Sigmoid colon (tissue), 6 donors: ENCODE measurements at regions not wholly inside any gene's neighbourhood (a gene's known extent, or its start where the extent isn't known, plus 50 kb on each side); places are given as distances from the start of the nearest gene placed in this dataset.

Experiments
- DNase-seq: peaks from one replicate; pipeline ENCODE4 v3.0.0-alpha.2; 2019
- H3K27ac ChIP-seq, 4 donors: fragments of 200-600 bp; sonication (generic); one replicate each; pipeline ENCODE4 v1.5.1; 2016 to 2019; ENCODE audit warnings: mild to moderate bottlenecking in 1 of 4
- H3K27me3 ChIP-seq, 3 donors: fragments of 200-600 bp; sonication (generic); one replicate each; pipeline ENCODE4 v1.5.1; 2019; ENCODE audit warnings: mild to moderate bottlenecking in 1 of 3
- H3K36me3 ChIP-seq, 4 donors: fragments of 200-600 bp; sonication (generic); one replicate each; pipeline ENCODE4 v1.5.1; 2016 to 2019
- H3K4me1 ChIP-seq, 4 donors: fragments of 200-600 bp; sonication (generic); one replicate each; pipeline ENCODE4 v1.5.1; 2017 to 2019
- H3K4me3 ChIP-seq, 4 donors: fragments of 200-600 bp; sonication (generic); one replicate each; pipeline ENCODE4 v1.5.1; 2017 to 2019; ENCODE audit warnings: mild to moderate bottlenecking in 2 of 4, moderate library complexity in 1 of 4
- H3K9me3 ChIP-seq, 4 donors: fragments of 200-600 bp in 3 of 4; sonication (generic) in 3 of 4; one replicate each; pipeline versions ENCODE4 v1.5.1 to v1.6.1; 2013 to 2019
- EP300 ChIP-seq, 4 donors: sonication (generic); formaldehyde crosslinking; IDR thresholded peaks; one replicate each; pipeline ENCODE4 v1.6.1; 2017; ENCODE audit warnings: antibody characterized with exemption in 4 of 4
- POLR2A ChIP-seq, 2 donors: fragments of 450-650 bp; IDR thresholded peaks; one replicate each; pipeline ENCODE4 v1.6.1; 2016; ENCODE audit warnings: antibody characterized with exemption in 2 of 2, mild to moderate bottlenecking in 2 of 2, moderate library complexity in 2 of 2
- POLR2AphosphoS5 ChIP-seq, 4 donors: sonication (generic); formaldehyde crosslinking; IDR thresholded peaks; one replicate each; pipeline ENCODE4 v1.6.1; 2017; ENCODE audit warnings: antibody characterized with exemption in 4 of 4
- WGBS, 2 donors: extraction: QIAGEN DNeasy Blood & Tissue Kit; methylation state at CpG; one replicate each; pipeline ENCODE4 v1.1.7; 2013; 5-methylcytosine and 5-hydroxymethylcytosine counted together
- intact Hi-C: fragments of 100-400 bp; cut with DNase I; formaldehyde crosslinking; loops from one replicate; pipeline ENCODE4 v1.15.1; 2023
- TF ChIP-seq, protein P1 (sequence below), 4 experiments: fragments of 450-650 bp in 3 of 4; fragments of 200-600 bp in 1 of 4; IDR thresholded peaks; one replicate each; pipeline ENCODE4 v1.5.1; 2016 to 2019; ENCODE audit warnings: antibody characterized with exemption in 4 of 4, mild to moderate bottlenecking in 3 of 4, moderate library complexity in 2 of 4
- donor health status: healthy with polysubstance abuse.
- donor health status: healthy.

DNA sequence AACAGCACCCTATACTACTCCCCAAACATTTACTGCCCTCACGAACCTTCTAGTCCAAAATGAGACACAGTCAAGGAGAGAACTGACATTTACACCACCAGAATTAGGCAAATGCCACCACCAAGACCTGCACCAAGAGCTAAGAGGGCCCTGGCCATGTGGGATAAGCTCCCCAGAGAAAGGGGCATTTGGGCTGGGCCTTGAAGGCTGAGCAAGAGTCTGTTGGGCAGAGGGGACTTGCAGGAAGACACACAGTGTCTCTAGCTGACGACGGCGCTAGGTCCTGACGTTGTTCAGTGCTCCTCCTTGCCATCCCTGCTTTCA is 326.4 kb upstream of the ZMIZ1 start:
- Histone ChIP-seq H3K27ac (peak overlapping the region in 2 of 4 donors; percentile 40 to 67), H3K9me3 (no peaks in the 10 kb centered on the region), H3K4me3 (no peak overlapping the region), H3K4me1 (peaks cover 0 to 43% (median 27%) of the 10 kb centered on the region in 4 donors), H3K27me3 (no peaks in the 10 kb centered on the region), H3K36me3 (no peaks in the 10 kb centered on the region)
- intact Hi-C loops = no loop called here
- DNase-seq = no peak
- WGBS, 2 donors = 90 to 92% methylated on average over 5 of the region's 5 CpGs
- TF ChIP-seq, protein P1, sequence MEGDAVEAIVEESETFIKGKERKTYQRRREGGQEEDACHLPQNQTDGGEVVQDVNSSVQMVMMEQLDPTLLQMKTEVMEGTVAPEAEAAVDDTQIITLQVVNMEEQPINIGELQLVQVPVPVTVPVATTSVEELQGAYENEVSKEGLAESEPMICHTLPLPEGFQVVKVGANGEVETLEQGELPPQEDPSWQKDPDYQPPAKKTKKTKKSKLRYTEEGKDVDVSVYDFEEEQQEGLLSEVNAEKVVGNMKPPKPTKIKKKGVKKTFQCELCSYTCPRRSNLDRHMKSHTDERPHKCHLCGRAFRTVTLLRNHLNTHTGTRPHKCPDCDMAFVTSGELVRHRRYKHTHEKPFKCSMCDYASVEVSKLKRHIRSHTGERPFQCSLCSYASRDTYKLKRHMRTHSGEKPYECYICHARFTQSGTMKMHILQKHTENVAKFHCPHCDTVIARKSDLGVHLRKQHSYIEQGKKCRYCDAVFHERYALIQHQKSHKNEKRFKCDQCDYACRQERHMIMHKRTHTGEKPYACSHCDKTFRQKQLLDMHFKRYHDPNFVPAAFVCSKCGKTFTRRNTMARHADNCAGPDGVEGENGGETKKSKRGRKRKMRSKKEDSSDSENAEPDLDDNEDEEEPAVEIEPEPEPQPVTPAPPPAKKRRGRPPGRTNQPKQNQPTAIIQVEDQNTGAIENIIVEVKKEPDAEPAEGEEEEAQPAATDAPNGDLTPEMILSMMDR (IDR thresholded peaks at IDR 0.05) = no peak
- TF ChIP-seq POLR2AphosphoS5 (IDR thresholded peaks at IDR 0.05) = no peak
- no peak for TF ChIP-seq POLR2A (IDR thresholded peaks at IDR 0.05)
- no peak for TF ChIP-seq EP300 (IDR thresholded peaks at IDR 0.05)

DNA sequence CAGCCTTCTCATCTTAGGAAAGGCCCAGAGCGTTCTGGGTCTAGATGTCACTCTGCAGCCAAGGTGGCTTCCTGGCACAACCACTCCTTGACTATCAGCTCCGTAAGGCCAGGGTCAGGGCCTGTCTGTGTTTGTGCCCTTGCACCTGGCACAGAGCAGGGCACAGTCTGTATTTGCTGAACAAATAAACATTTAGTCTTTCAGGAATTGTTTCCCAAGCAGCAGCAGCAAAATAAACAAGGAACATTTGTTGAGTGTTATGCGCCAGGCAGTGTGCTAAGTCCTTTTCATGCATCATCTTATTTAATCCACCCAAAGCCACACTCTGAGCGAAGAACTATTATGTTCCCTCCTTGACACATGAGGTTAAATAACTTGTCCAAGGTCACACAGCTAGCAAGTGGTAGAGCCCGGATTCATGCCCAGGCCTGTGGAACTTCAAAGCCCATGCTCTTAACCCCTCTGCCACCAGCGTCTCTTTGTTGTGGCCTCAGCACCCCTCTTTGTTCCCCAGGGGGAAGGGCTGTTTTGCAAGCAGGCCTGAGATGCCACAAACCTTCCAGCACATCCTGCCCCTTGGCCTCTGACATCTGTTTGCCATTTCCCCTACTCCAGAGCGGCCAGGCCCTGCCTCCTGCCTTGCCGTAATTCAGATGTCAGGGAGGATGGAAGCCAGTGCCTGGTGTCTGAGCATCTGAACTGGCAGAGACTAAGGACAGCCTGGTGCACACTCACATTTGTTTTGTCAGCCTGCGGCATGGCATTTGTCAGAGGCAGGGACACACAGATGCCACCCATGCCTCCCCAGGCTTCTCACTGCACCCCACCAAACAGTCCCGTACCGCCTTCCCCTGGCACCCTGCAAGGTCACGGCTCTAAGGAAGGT is 325.8 kb upstream of the ZMIZ1 start:
- intact Hi-C loops = no loop called here
- H3K9me3 ChIP-seq = no peaks in the 10 kb centered on the region
- H3K36me3 ChIP-seq = no peaks in the 10 kb centered on the region
- WGBS, 2 donors = 57 to 66% methylated on average over 12 of the region's 12 CpGs
- TF ChIP-seq POLR2AphosphoS5 (IDR thresholded peaks at IDR 0.05) (peak; percentile 43 to 88 (median 76)), EP300 (IDR thresholded peaks at IDR 0.05) (peak in 1 of 4 donors; percentile 45), POLR2A (IDR thresholded peaks at IDR 0.05) (no peak)
- TF ChIP-seq, protein P1 (IDR thresholded peaks at IDR 0.05) = no peak
- H3K27ac ChIP-seq = peak overlapping the region in 3 of 4 donors; percentile 29 to 67 (median 40)
- peaks cover 0 to 43% (median 27%) of the 10 kb centered on the region in 4 donors for H3K4me1 ChIP-seq
- peak; percentile 74 for DNase-seq
- no peak overlapping the region for H3K4me3 ChIP-seq
- H3K27me3 ChIP-seq = no peaks in the 10 kb centered on the region

DNA sequence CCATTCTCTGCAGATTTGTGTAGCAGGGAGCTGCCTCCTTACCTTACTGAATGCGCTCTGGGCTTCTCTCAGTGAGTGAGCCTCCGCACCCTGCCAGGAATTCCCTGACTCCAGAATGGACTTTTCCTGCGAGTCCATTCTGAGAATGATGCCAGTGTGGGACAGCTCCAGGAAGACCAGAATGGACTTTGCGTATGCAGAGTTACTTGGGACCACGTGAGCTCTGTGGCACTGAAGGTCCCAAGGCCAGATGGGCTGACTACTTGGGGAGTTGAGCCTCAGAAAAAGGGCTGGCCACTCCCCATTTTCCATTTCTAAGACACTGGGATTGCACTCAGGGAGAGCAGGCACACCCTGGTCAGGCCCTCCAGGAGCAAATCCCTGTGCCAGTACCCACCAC is 324.7 kb upstream of the ZMIZ1 start:
- intact Hi-C loops = no loop called here
- WGBS, 2 donors = 90 to 91% methylated on average over 5 of the region's 5 CpGs
- H3K27ac ChIP-seq = peak overlapping the region in 3 of 4 donors; percentile 3 to 36 (median 32)
- TF ChIP-seq EP300 (IDR thresholded peaks at IDR 0.05) (no peak), POLR2A (IDR thresholded peaks at IDR 0.05) (no peak), POLR2AphosphoS5 (IDR thresholded peaks at IDR 0.05) (no peak)
- TF ChIP-seq, protein P1 (IDR thresholded peaks at IDR 0.05) = no peak
- H3K9me3 ChIP-seq = no peaks in the 10 kb centered on the region
- no peak for DNase-seq
- H3K36me3 ChIP-seq = no peaks in the 10 kb centered on the region
- H3K4me1 ChIP-seq = peaks cover 0 to 43% (median 27%) of the 10 kb centered on the region in 4 donors
- no peaks in the 10 kb centered on the region for H3K27me3 ChIP-seq
- H3K4me3 ChIP-seq = no peak overlapping the region

DNA sequence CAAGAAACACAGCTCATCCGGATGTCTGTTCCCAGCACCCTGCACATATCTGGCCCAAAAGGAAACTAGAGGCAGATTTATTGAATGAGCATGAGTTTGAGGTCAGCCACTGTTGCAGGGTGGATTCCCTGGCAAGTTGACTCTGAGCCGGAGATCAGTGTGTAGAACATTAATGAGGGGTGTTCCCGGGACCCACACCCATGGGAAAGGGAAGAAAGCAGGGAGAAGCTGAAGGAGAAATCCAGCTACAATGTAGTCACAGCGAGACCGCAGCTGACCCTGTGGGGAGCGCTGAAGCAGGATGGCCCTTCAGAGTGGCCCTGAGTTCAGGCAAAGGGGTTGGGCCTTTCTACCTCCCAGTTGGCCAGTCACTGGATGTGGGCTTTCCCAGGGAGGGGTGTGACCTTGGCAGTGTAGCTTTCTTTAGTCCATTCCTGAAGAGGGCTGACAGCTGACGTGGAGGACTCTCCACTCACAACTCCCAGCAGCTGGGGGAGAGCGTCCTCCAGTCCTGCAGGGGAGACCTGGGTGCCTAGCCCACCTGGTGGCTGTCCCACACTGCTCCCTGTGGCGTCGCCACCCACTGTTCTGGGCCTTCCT is 324.2 kb upstream of the ZMIZ1 start:
- intact Hi-C loops = no loop called here
- Histone ChIP-seq H3K9me3 (no peaks in the 10 kb centered on the region), H3K36me3 (no peaks in the 10 kb centered on the region), H3K4me1 (peaks cover 0 to 43% (median 27%) of the 10 kb centered on the region in 4 donors), H3K4me3 (no peak overlapping the region), H3K27ac (peak overlapping the region in 3 of 4 donors; percentile 3 to 36 (median 32)), H3K27me3 (no peaks in the 10 kb centered on the region)
- TF ChIP-seq, protein P1 (IDR thresholded peaks at IDR 0.05) = no peak
- no peak for TF ChIP-seq POLR2AphosphoS5 (IDR thresholded peaks at IDR 0.05)
- TF ChIP-seq POLR2A (IDR thresholded peaks at IDR 0.05) = no peak
- TF ChIP-seq EP300 (IDR thresholded peaks at IDR 0.05) = no peak
- WGBS, 2 donors = 67 to 70% methylated on average over 10 of the region's 10 CpGs
- DNase-seq = no peak
